ENCODE measurements at regions not wholly inside any gene's neighbourhood (a gene's known extent, or its start where the extent isn't known, plus 50 kb on each side); places are given as distances from the start of the nearest gene placed in this dataset.
A peak's percentile ranks its signal among the peaks of the same experiment; 100 is the strongest.
"Not testable (repeated sequence)": the region's sequence is repeated elsewhere in the genome, so short reads cannot be mapped to it uniquely, and the experiment has no call there.

- DNase-seq: no peak
These were observed 1540.1 kb upstream of the PCDH10 start for GRCh38 chr4:131609039-131609438.

- DNase-seq: not testable (repeated sequence)
These were observed 1538.6 kb upstream of the PCDH10 start for GRCh38 chr4:131610517-131610916.

- DNase-seq: no peak
These were observed 1535.8 kb upstream of the PCDH10 start for GRCh38 chr4:131613086-131613823.

DNA sequence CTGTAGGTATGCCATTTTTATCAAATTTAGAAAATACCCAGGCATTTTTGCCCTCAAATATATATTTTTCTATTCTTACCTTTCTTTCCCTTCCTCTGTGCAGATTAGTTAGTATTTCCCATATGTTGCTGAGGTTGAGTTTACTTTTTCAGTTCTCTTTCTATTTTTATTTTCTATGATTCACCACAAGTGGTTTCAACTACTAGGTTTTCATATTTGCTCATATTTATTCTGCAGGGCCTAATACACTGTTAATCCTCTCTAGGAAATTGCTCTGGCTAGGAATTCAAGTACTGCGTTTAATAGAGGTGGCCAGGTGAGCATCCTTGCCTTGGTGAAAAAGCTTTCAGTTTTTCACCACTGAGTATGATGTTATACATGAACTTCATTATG is 1535.3 kb upstream of the PCDH10 start:
- DNase-seq: no peak

DNA sequence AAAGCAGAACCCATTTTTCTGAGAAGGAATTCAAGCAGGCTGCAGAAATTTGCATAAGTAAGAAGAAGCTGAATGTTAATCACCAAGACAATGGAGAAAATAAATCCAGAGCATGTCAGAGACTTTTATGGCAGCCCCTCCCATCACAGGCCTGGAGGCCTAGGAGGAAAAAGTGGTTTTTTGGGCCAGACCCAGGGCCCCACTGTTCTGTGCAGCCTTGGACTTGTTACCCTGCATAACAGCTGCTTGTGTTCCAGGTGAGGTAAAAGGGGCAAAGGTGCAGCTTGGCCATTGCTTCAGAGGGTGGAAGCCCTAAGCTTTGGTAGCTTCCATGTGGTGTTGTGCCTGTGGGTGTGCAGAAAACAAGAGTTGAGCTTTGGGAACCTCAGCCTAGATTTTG is 1516.2 kb upstream of the PCDH10 start:
- no peak for DNase-seq

DNA sequence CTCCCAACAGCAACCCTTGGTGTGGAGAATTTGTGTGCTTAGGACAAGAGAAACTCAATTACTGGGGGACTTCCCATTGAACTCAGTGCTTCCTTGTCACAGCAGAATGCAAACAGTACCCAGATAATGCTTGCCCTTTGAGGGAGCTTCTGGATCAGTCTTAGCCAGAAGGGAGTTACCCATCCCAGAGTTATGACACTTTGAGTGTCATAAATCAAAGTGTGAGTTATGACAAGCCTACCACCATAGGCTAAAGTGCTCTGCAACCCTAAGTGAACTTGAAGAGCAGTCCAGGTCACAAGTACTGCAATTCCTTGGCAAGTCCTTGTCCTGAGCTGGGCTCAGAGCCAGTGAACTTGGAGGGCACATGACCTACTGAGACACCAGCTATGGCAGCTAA is 1513.9 kb upstream of the PCDH10 start:
- no peak for DNase-seq

GRCh38 chr4:131638781-131639180 is 1510.3 kb upstream of the PCDH10 start:
- no peak for DNase-seq

GRCh38 chr4:131644619-131645018 is 1504.5 kb upstream of the PCDH10 start:
- no peak for DNase-seq

- DNase-seq: no peak
These were observed 1499.9 kb upstream of the PCDH10 start for GRCh38 chr4:131649227-131649626.

DNA sequence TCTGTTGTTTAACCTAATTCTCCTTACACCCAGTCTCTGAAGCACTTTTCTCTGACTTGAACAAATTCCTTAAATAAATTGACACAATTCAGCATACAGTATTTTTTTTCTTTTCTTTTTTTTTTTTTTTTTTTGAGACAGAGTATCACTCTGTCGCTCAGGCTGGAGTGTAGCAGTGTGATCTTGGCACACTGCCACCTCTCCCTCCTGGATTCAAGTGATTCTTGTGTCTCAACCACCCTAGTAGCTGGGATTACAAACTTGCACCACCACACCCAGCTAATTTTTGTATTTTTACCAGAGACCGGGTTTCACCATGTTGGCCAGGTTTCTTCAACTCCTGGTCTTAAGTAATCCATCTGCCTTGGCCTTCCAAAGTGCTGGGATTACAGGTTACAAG is 1498.1 kb upstream of the PCDH10 start:
- DNase-seq: no peak

DNA sequence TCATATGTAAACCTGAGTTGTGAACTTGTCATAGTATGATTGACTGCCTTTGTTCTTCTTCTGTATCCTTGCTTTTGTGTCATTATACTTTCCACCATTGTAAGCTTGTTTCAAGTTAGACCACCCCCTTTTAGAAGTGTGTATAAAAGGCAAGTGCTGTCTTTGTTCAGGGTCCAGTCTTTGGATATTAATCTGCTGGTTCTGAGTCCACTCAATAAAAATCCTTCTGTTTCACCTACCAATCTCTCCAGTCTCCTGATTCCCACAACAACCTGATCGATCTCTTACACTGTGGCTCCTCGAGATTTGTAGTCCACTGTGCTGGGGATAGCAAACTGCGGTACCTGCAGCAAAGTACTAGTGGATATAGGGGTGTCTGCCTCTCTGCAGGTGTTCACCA is 1465.8 kb upstream of the PCDH10 start:
- not testable (repeated sequence) for DNase-seq

DNA sequence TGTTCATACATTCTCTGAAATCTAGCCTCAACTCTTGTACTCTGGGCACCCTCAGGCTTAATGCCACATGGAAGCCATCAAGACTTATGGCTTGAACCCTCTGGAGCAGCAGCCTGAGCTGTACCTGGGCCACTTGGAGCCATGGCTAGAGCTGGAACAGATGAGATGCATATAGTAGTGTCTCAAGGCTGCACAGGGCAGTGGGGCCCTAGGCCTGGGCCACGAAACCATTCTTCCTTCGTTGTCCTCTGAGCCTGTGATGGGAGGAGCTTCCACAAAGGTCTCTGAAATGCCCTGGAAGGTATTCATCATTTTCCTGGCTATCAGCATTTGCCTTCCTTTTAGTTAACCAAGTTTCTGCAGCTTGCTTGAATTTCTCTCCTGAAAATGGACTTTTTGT is 1427.2 kb upstream of the PCDH10 start:
- DNase-seq: no peak

DNA sequence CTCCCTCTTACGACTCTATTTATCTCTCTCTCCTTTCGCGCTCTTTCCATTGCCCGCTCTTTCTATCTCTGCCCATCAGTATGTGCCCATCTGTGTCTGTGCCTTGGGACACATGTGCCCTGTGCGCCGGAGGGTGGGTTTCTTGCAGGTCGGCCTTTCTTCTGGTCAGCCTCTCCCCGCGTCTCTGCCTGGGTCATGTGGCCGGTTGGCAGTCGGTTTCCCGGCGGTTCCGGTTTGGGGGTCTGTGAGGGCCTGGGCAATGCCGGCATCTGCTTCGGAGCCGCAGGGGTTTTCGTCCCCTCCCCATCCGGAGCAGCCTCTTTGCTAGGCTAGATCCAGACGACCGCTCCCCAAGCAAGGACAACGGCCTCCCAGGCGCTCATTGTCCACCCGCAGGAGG is 1426.0 kb upstream of the PCDH10 start:
- not testable (repeated sequence) for DNase-seq

GRCh38 chr4:131724847-131725246 is 1424.2 kb upstream of the PCDH10 start:
- DNase-seq: peak; percentile 60

DNA sequence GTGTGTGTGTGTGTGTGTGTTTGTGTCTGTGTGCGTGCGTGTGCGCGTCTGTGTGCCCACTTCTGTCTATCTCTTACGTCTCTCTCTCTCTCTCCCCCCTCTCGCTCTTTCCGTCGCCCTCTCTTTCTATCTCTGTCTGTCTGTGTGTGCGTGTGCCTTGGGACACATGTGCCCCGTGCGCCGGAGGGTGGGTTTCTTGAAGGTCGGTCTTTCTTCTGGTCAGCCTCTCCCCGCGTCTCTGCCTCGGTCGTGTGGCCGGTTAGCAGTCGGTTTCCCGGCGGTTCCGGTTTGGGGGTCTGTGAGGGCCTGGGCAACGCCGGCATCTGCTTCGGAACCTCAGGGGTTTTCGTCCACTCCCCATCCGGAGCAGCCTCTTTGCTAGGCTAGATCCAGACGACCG is 1423.6 kb upstream of the PCDH10 start:
- not testable (repeated sequence) for DNase-seq

- not testable (repeated sequence) for DNase-seq
These were observed 1422.2 kb upstream of the PCDH10 start for GRCh38 chr4:131726940-131727339.

DNA sequence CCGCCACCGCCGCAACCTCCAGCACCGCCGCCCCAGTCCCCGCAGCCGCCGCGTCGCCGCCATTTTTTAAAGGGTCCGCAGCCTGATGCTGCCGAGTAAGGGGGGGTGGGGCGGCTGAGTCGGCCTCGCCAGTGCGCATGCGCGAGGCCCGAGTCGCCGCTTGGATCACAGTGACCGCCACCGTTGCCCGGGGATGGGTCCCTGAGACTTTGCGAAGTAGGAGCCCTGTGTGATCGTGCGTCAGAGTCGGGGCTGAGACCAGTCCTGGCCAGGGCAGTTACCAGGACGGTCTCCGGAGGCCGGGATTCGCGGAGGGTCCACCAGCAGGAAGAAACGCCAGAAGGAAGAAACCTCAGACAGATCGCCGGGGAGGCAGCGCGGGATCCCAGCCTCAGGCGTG is 1421.7 kb upstream of the PCDH10 start:
- DNase-seq: not testable (repeated sequence)

GRCh38 chr4:131729205-131729604 is 1419.9 kb upstream of the PCDH10 start:
- DNase-seq: not testable (repeated sequence)

DNA sequence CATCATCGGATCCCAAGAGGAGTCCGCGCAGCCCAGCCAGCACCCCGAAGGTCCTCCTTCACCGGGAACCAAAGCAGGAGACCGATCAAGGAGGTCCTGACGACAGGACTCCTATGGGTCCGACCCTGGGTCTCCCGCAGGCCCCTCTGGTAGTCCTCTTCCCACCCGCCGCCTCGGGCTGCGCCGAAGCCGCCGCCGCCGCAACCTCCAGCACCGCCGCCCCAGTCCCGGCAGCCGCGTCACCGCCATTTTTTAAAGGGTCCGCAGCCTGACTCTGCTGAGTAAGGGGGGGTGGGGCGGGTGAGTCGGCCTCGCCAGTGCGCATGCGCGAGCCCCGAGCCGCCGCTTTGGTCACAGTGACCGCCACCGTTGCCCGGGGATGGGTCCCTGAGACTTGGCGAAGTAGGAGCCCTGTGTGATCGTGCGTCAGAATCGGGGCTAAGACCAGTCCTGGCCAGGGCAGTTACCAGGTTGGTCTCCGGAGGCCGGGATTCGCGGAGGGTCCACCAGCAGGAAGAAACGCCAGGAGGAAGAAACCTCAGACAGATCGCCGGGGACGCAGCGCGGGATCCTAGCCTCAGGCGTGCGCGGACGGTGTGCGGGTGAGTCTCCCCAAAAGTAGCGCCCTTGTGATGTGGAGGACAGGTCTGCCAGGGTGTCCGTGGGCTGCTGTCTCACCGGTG is 1419.2 kb upstream of the PCDH10 start:
- not testable (repeated sequence) for DNase-seq

DNA sequence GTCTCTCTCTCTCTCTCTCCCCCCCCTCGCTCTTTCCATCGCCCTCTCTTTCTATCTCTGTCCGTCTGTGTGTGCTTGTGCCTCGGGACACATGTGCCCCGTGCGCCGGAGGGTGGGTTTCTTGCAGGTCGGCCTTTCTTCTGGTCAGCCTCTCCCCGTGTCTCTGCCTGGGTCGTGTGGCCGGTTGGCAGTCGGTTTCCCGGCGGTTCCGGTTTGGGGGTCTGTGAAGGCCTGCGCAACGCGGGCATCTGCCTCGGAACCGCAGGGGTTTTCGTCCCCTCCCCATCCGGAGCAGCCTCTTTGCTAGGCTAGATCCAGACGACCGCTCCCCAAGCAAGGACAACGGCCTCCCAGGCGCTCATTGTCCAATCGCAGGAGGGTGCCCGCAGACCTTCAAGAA is 1418.5 kb upstream of the PCDH10 start:
- DNase-seq: not testable (repeated sequence)

GRCh38 chr4:131732034-131732630 is 1417.0 kb upstream of the PCDH10 start:
- DNase-seq: not testable (repeated sequence)

GRCh38 chr4:131734321-131734720 is 1414.8 kb upstream of the PCDH10 start:
- DNase-seq: not testable (repeated sequence)

DNA sequence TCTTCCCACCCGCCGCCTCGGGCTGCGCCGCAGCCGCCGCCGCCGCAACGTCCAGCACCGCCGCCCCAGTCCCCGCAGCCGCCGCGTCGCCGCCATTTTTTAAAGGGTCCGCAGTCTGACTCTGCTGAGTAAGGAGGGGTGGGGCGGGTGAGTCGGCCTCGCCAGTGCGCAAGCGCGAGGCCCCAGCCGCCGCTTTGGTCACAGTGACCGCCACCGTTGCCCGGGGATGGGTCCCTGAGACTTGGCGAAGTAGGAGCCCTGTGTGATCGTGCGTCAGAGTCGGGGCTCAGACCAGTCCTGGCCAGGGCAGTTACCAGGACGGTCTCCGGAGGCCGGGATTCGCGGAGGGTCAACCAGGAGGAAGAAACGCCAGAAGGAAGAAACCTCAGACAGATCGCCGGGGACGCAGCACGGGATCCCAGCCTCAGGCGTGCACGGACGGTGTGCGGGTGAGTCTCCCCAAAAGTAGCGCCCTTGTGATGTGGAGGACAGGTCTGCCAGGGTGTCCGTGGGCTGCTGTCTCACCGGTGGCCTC is 1414.2 kb upstream of the PCDH10 start:
- DNase-seq: peak; percentile 23

GRCh38 chr4:131738991-131739390 is 1410.1 kb upstream of the PCDH10 start:
- DNase-seq: not testable (repeated sequence)
